Fibroblast of skin of right quadriceps (primary cell): ENCODE measurements at regions not wholly inside any gene's neighbourhood (a gene's known extent, or its start where the extent isn't known, plus 50 kb on each side); places are given as distances from the start of the nearest gene placed in this dataset.
A peak's percentile ranks its signal among the peaks of the same experiment; 100 is the strongest.

Experiments
- DNase-seq: peaks from one replicate; pipeline ENCODE4 v3.0.0-alpha.2; 2013

DNA sequence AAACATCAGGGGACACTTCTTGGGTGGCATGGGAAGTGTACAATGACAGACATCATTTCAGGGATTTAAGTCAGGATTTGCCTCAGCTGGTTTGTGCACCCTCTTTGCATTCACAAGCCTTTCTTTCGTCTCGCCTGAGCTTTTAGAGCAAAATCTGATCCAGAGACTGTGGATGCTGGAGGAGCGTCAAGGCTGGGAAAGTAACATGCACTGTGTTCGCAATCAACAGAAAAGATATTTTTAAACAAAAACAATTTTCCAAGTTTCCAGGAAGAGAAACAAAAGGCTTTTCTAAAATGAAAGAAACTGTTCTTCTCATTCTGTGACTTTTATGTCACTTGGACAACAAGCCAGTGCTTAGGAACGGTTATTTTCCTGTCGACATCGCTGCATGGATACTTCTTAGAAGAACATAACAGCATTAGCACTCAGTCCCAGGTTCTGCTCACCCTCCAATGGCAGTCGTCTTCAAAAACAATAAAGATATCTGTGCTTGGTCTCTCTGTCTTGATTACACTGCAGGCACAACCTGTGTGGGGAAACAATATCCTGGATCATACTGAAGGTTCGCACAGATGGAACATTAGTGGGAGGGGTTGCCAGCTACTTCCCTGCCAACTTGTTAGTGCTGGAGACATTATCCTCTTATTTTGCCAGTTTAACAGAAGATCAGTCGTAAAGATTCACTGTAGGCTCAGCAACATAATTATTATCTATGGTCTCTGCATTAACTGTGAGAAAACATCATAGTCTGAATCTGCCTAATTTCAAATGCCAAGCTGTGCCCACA is 403.3 kb upstream of the ATP2B1 start:
- DNase-seq: no peak

GRCh38 chr12:90106568-90106967 is 397.9 kb upstream of the ATP2B1 start:
- DNase-seq: no peak

DNA sequence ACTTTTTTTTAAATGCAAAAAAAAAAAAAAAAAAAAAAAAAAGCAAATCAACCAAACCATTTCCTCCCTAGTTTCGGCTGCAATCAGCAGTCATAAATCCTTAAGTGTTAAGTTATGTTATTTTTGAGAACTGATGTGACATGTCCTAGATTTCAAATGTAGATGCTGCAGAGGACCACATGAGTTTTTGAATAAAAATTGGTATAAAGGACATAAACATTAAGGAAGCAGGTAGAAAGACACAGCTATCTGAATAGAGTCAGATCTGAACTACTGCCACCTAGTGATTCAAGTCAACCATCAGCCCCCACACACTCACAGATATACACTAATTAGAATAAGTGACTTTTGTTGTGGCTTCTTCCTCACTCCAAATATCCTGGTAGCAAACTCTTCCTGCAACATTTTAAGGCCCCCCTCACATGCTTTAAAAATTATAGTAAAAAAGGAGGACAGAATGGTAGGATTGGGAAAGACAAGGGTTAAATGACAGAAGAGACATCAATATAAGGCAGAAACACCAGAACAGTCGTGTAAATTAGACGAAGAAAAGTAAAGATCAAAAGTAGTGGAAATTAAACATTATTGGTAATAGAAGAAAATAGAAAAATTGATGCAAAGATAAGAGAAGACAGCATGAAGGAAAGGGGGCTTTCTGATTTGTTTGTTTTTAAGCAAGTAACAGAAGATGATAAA is 394.5 kb upstream of the ATP2B1 start:
- peak; percentile 26 for DNase-seq

GRCh38 chr12:90100579-90100978 is 391.9 kb upstream of the ATP2B1 start:
- no peak for DNase-seq

DNA sequence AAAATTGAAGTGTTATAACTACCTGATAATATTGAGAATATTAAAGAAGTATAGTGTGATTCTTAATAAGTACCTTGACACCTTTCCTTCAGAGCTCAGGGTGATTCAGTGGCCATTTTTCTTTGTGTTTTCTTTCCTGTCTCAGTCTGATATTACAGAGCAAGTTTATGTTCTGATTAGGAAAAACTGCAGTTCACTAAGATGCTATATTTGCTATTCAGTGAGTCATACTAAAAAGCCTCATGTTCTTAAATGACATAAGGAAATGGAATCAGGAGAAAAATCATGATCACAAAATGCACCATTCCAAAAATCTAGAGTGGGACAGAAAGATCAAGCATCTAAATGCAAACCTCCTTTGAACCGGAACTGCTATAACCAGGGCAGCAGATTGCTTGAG is 390.6 kb upstream of the ATP2B1 start:
- peak; percentile 39 for DNase-seq

DNA sequence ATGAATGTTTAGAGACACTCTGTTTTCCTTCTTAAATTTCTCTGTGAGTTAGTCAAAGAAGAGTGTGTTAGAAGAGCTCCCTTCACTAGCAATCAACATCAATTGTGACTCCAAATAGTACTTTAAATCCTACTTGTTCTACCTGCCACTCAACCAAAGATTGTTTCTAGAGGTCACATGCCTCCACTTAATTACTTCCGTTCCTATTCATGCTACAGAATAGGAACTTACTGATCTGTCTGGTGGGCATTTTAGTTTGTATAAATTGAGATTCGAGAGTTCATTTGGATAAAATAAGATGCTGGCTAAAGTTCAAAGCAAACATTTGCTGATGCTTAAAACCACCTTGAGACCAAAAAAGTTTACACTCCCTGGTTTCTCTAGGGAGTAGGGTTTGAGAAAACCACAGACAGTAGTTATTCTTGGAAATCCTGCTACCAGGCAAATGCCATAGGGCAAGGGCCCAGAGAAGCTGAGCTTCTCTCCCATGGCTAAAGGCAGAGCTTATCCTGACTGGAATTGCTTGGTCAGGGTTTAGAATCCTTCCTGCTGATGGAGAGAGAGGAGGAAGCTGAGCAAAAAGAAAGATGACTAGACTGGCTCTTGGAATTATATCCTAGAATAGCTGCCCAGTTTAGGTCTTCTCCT is 389.6 kb upstream of the ATP2B1 start:
- DNase-seq: no peak

DNA sequence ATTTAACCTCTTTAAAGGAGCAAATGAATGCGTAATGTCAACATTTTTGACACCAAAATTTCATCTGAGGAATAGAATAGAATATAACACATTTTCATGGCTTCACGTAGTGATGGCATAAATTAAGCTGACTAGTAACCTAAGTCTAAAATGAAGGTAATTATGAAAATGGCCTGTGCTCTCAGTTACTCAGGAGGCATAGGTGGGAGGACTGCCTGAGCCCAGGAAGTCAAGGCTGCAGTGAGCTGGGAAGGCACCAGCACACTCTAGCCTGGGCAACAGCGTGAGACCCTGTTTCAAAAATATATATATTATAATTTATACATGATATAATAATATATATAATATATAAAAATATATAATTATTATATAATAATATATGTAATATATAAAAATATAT is 383.2 kb upstream of the ATP2B1 start:
- DNase-seq: no peak

- DNase-seq: peak; percentile 94
These were observed 382.5 kb upstream of the ATP2B1 start for GRCh38 chr12:90090929-90091651.

GRCh38 chr12:90086281-90086680 is 377.6 kb upstream of the ATP2B1 start:
- peak; percentile 50 for DNase-seq

DNA sequence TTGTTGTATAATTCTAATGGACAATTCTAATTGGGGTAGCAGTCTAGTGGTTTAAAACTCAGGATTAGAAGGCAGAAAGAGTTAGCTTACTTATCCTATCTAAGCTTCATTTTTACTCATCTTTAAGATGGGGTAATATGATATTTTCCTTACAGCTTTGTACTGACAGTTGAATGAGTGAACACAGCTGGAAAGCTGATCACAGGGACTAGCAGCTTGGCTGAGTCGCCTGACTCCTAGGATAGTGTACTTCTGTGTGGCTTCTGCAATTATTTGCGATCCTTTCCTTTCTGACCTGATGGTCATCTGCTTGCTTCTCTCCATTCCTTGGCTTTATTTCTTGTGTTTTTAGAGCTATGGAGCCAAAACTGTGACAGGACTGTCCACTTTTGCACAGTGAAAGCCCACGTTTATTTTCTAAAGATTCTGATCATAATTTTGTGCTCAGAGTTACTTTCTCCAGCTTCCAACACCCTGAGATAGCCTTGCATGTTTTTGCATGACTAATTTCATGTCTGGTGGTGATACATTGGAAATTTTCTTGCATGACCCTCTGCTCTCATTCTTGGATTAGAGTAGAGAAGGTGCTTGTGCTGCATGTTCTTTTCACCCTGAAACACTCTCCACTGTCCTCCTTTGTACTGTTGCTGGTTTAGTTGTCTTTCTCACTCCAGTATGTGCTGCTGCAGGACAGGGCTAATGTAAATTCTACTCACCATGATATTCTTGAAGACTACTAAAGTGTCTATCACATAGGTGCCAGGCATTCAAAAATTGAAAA is 377.0 kb upstream of the ATP2B1 start:
- peak; percentile 40 for DNase-seq

GRCh38 chr12:90084018-90084417 is 375.4 kb upstream of the ATP2B1 start:
- DNase-seq: no peak

DNA sequence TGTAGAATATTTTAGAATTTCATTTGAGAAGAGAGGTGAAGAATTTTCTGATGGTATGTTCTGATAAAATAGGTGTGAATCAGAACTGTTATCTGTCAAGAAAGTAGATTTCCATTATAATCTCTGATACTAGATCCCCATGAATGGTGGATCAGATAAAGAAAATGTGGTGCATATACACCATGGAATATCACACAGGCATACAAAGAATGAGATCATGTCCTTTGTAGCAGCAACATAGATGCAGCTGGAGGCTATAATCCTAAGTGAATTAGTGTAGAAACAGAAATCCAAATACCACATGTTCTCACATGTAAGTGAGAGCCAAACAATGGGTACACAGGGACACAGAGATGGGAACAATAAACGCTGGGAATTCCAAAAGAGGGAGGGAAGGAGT is 372.0 kb upstream of the ATP2B1 start:
- no peak for DNase-seq

DNA sequence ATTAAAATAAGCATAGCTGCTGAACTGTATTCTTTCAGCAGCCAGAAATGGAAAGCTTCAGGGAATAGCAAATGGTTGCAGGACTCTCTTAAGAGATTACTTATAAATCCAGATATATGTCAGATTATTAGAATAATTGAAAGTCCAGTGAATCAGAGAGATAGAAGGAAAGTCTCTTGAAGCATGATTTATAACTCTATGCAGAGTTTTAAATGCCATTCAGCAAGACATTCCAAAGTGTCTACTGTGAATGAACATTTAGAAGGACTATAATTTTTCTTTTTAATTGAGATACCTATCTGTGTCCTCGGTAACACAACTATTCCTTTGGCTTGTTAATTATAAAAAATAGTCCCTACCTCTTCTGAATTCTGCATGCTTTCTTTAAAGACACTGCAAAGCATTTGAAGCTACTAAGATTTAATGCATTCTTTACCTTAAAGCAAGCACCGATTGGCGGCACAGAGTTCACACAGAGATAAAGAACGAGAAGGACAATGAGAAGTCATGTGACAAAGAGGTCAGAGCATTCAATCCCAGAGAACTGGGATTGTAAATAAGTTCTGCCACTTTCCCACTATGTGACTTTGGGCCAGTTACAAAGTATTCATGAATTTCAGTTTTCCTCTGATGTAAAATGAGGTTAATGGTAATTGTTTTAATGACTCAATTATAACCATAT is 371.0 kb upstream of the ATP2B1 start:
- DNase-seq: no peak

- DNase-seq: no peak
These were observed 369.7 kb upstream of the ATP2B1 start for GRCh38 chr12:90078344-90078743.

GRCh38 chr12:90077756-90078155 is 369.1 kb upstream of the ATP2B1 start:
- no peak for DNase-seq

- no peak for DNase-seq
These were observed 368.2 kb upstream of the ATP2B1 start for GRCh38 chr12:90076851-90077319.

GRCh38 chr12:90075685-90076084 is 367.0 kb upstream of the ATP2B1 start:
- no peak for DNase-seq

- no peak for DNase-seq
These were observed 365.4 kb upstream of the ATP2B1 start for GRCh38 chr12:90074086-90074485.

- no peak for DNase-seq
These were observed 363.4 kb upstream of the ATP2B1 start for GRCh38 chr12:90071996-90072395.

- no peak for DNase-seq
These were observed 361.1 kb upstream of the ATP2B1 start for GRCh38 chr12:90069711-90070110.

DNA sequence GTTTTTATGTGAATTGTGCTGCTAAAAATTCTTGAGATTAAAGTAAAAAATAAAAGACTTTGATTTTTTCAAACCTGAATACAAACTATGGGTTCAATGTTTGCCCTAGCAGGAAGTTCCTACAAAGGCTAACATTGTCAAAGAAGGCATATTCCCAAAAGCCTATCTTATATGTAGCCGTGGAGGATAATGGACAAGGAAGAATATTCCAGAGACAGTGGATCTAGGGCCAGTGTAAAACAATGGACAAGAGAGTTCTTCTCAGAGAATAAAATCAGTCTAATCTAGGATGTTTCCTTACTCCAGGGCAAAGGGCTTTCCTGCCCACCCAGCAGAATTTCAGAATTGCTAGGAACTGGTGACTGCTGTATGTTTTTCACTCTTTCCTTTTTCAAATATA is 359.2 kb upstream of the ATP2B1 start:
- DNase-seq: no peak
